Osteoblast (primary cell): ENCODE measurements at regions not wholly inside any gene's neighbourhood (a gene's known extent, or its start where the extent isn't known, plus 50 kb on each side); places are given as distances from the start of the nearest gene placed in this dataset.

Experiments
- DNase-seq: peaks from one replicate; pipeline ENCODE4 v3.0.0; 2011; ENCODE audit warnings: low spot score, mixed read lengths; ENCODE audit not compliant: insufficient read length; ENCODE audit errors: missing footprints
- H2AFZ ChIP-seq: 2 replicates; pipeline ENCODE4 v1.6.0; 2011; ENCODE audit warnings: mild to moderate bottlenecking, low read length
- H3K27ac ChIP-seq: 2 replicates; pipeline ENCODE4 v1.5.1; 2011; ENCODE audit warnings: mild to moderate bottlenecking, low read depth, low read length, moderate library complexity
- H3K27me3 ChIP-seq: 2 replicates; pipeline ENCODE4 v1.6.0; 2012; ENCODE audit warnings: mild to moderate bottlenecking, control low read depth, inconsistent platforms, low read length, moderate library complexity; ENCODE audit not compliant: insufficient read depth
- H3K36me3 ChIP-seq: 2 replicates; pipeline ENCODE4 v1.5.1; 2011; ENCODE audit warnings: mild to moderate bottlenecking, low read length, control low read depth, moderate library complexity; ENCODE audit not compliant: insufficient read depth
- H3K4me1 ChIP-seq: 2 replicates; pipeline ENCODE4 v1.5.1; 2011; ENCODE audit warnings: mild to moderate bottlenecking, low read length, control low read depth, moderate library complexity; ENCODE audit not compliant: insufficient read depth
- H3K4me2 ChIP-seq: 2 replicates; pipeline ENCODE4 v1.6.0; 2011; ENCODE audit warnings: mild to moderate bottlenecking, low read length; ENCODE audit not compliant: insufficient read depth
- H3K4me3 ChIP-seq: fragments of 200-600 bp; sonication (generic); 3 replicates; pipeline ENCODE4 v1.5.1; 2012; ENCODE audit warnings: mild to moderate bottlenecking, low read length, inconsistent platforms; ENCODE audit not compliant: insufficient read depth
- H3K79me2 ChIP-seq: 2 replicates; pipeline ENCODE4 v1.6.0; 2012; ENCODE audit warnings: mild to moderate bottlenecking, low read length, control low read depth, inconsistent platforms; ENCODE audit not compliant: insufficient read depth
- H3K9me3 ChIP-seq: 2 replicates; pipeline ENCODE4 v1.5.1; 2011; ENCODE audit warnings: low read depth, low read length, control low read depth
- H4K20me1 ChIP-seq: 2 replicates; pipeline ENCODE4 v1.6.0; 2012; ENCODE audit warnings: mild to moderate bottlenecking, low read length, control low read depth; ENCODE audit not compliant: insufficient read depth
- CTCF ChIP-seq: IDR thresholded peaks from 2 replicates; pipeline ENCODE4 v1.5.1; 2011; ENCODE audit warnings: mild to moderate bottlenecking, low read depth, low read length, moderate library complexity; ENCODE audit errors: extremely low read depth

- H3K36me3 ChIP-seq, result no peaks in the 10 kb centered on the region
- TF ChIP-seq CTCF, result no peak
- no peak overlapping the region for H3K4me2 ChIP-seq
- peaks cover 6% of the 10 kb centered on the region for H3K4me1 ChIP-seq
- H3K9me3 ChIP-seq, result no peaks in the 10 kb centered on the region
- no peaks in the 10 kb centered on the region for H3K79me2 ChIP-seq
- no peak for DNase-seq
- H3K4me3 ChIP-seq, result no peak overlapping the region
- no peak overlapping the region for H2AFZ ChIP-seq
- H3K27ac ChIP-seq, result no peak overlapping the region
- no peaks in the 10 kb centered on the region for H4K20me1 ChIP-seq
- H3K27me3 ChIP-seq, result no peaks in the 10 kb centered on the region
Observed at GRCh38 chr10:78359640-78360091, 326.0 kb downstream of the RPS24 start.

- H4K20me1 ChIP-seq, result no peaks in the 10 kb centered on the region
- H3K27me3 ChIP-seq, result no peaks in the 10 kb centered on the region
- H2AFZ ChIP-seq, result no peak overlapping the region
- no peak overlapping the region for H3K4me3 ChIP-seq
- H3K4me2 ChIP-seq, result no peak overlapping the region
- no peaks in the 10 kb centered on the region for H3K79me2 ChIP-seq
- peaks cover 6% of the 10 kb centered on the region for H3K4me1 ChIP-seq
- TF ChIP-seq CTCF, result no peak
- no peak for DNase-seq
- no peaks in the 10 kb centered on the region for H3K36me3 ChIP-seq
- H3K9me3 ChIP-seq, result no peaks in the 10 kb centered on the region
- H3K27ac ChIP-seq, result no peak overlapping the region
Observed at GRCh38 chr10:78360284-78360683, 326.6 kb downstream of the RPS24 start.

GRCh38 chr10:78361031-78361430 is 327.4 kb downstream of the RPS24 start:
- H3K27ac ChIP-seq, result no peak overlapping the region
- no peaks in the 10 kb centered on the region for H3K9me3 ChIP-seq
- no peak overlapping the region for H3K4me3 ChIP-seq
- no peak for TF ChIP-seq CTCF
- H3K4me1 ChIP-seq, result peaks cover 6% of the 10 kb centered on the region
- no peaks in the 10 kb centered on the region for H4K20me1 ChIP-seq
- no peak overlapping the region for H2AFZ ChIP-seq
- H3K79me2 ChIP-seq, result no peaks in the 10 kb centered on the region
- H3K36me3 ChIP-seq, result no peaks in the 10 kb centered on the region
- H3K4me2 ChIP-seq, result no peak overlapping the region
- H3K27me3 ChIP-seq, result peaks cover 4% of the 10 kb centered on the region
- DNase-seq, result no peak

- Histone ChIP-seq H3K4me1 (peaks cover 6% of the 10 kb centered on the region), H3K27me3 (peaks cover 10% of the 10 kb centered on the region), H3K27ac (no peak overlapping the region), H3K9me3 (no peaks in the 10 kb centered on the region), H2AFZ (peak overlapping the region; percentile 89), H3K79me2 (no peaks in the 10 kb centered on the region), H4K20me1 (no peaks in the 10 kb centered on the region), H3K4me2 (no peak overlapping the region), H3K36me3 (no peaks in the 10 kb centered on the region), H3K4me3 (no peak overlapping the region)
- DNase-seq, result peak; percentile 83
- TF ChIP-seq CTCF, result no peak
Observed at GRCh38 chr10:78362406-78363022, 328.9 kb downstream of the RPS24 start.
